Lower leg skin (tissue), 3 donors: ENCODE measurements at regions not wholly inside any gene's neighbourhood (a gene's known extent, or its start where the extent isn't known, plus 50 kb on each side); places are given as distances from the start of the nearest gene placed in this dataset.

Experiments
- POLR2A ChIP-seq, 2 donors: fragments of 450-650 bp; IDR thresholded peaks; one replicate each; pipeline ENCODE4 v1.6.1; 2016 to 2017; ENCODE audit warnings: antibody characterized with exemption in 2 of 2, mild to moderate bottlenecking in 1 of 2, moderate library complexity in 1 of 2
- TF ChIP-seq, protein P1 (sequence below), 3 donors: fragments of 450-650 bp; IDR thresholded peaks; one replicate each; pipeline ENCODE4 v1.5.1; 2016; ENCODE audit warnings: antibody characterized with exemption in 3 of 3, mild to moderate bottlenecking in 3 of 3, moderate library complexity in 2 of 3

DNA sequence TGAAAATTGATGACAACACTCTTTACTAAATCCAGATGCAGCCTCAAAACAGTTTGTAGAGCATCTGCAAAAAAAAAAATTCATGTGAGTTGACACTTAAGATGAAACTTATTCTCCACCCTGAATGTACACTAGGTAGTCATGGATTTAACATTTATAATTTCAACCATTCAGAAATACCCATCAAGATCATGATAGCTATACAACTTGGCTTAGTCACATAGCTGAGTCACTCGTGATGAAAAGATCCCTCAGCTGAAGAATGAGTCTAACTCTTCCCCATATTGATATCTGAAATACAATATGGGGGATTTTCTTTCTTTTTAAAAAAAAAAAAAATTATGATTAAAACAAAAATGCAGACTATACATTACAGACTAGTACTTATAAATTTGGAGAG is 104.8 kb upstream of the PLEKHG7 start:
- TF ChIP-seq, protein P1, sequence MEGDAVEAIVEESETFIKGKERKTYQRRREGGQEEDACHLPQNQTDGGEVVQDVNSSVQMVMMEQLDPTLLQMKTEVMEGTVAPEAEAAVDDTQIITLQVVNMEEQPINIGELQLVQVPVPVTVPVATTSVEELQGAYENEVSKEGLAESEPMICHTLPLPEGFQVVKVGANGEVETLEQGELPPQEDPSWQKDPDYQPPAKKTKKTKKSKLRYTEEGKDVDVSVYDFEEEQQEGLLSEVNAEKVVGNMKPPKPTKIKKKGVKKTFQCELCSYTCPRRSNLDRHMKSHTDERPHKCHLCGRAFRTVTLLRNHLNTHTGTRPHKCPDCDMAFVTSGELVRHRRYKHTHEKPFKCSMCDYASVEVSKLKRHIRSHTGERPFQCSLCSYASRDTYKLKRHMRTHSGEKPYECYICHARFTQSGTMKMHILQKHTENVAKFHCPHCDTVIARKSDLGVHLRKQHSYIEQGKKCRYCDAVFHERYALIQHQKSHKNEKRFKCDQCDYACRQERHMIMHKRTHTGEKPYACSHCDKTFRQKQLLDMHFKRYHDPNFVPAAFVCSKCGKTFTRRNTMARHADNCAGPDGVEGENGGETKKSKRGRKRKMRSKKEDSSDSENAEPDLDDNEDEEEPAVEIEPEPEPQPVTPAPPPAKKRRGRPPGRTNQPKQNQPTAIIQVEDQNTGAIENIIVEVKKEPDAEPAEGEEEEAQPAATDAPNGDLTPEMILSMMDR (IDR thresholded peaks at IDR 0.05), result no peak
- no peak for TF ChIP-seq POLR2A (IDR thresholded peaks at IDR 0.05)
